H9 (cell line): ENCODE measurements at regions not wholly inside any gene's neighbourhood (a gene's known extent, or its start where the extent isn't known, plus 50 kb on each side); places are given as distances from the start of the nearest gene placed in this dataset.

Experiments used
- DNase-seq: peaks from one replicate; pipeline ENCODE4 v3.0.0-alpha.2; 2017
- H2AFZ ChIP-seq: one replicate; pipeline ENCODE4 v1.6.1; 2013; ENCODE audit warnings: mild to moderate bottlenecking, low read length, control low read depth, moderate library complexity
- H2AK5ac ChIP-seq: 2 replicates; pipeline ENCODE4 v1.6.1; 2013; ENCODE audit warnings: low read length, control low read depth, mixed read lengths; ENCODE audit not compliant: insufficient read length
- H2BK120ac ChIP-seq: one replicate; pipeline ENCODE4 v1.6.1; 2013; ENCODE audit warnings: low read depth, mild to moderate bottlenecking, low read length, control low read depth, inconsistent platforms; ENCODE audit not compliant: poor library complexity, severe bottlenecking
- H2BK12ac ChIP-seq: 2 replicates; pipeline ENCODE4 v1.6.1; 2013; ENCODE audit warnings: low read length, control low read depth, mixed read lengths, low read depth; ENCODE audit not compliant: insufficient read length
- H2BK15ac ChIP-seq: 2 replicates; pipeline ENCODE4 v1.6.1; 2013; ENCODE audit warnings: low read depth, low read length, control low read depth
- H2BK20ac ChIP-seq: one replicate; pipeline ENCODE4 v1.6.1; 2013; ENCODE audit warnings: low read depth, mild to moderate bottlenecking, low read length, control low read depth, inconsistent platforms; ENCODE audit not compliant: poor library complexity, severe bottlenecking
- H2BK5ac ChIP-seq: 2 replicates; pipeline ENCODE4 v1.6.1; 2013; ENCODE audit warnings: low read length, control low read depth, mixed read lengths; ENCODE audit not compliant: insufficient read length
- H3K14ac ChIP-seq: 2 replicates; pipeline ENCODE4 v1.6.1; 2013; ENCODE audit warnings: low read length, control low read depth; ENCODE audit not compliant: insufficient read depth
- H3K18ac ChIP-seq: 2 replicates; pipeline ENCODE4 v1.6.1; 2013; ENCODE audit warnings: low read depth, mild to moderate bottlenecking, mixed read lengths, low read length, control low read depth; ENCODE audit not compliant: insufficient read length
- H3K23ac ChIP-seq: 2 replicates; pipeline ENCODE4 v1.6.1; 2013; ENCODE audit warnings: low read length, control low read depth, mixed read lengths, low read depth; ENCODE audit not compliant: insufficient read length
- H3K23me2 ChIP-seq: 2 replicates; pipeline ENCODE4 v1.6.1; 2013; ENCODE audit warnings: low read depth, mild to moderate bottlenecking, mixed read lengths, low read length, control low read depth; ENCODE audit not compliant: insufficient read length, poor library complexity, severe bottlenecking
- H3K27ac ChIP-seq: 2 replicates; pipeline ENCODE4 v1.5.1; 2013; ENCODE audit warnings: low read length, control low read depth, mixed read lengths, low read depth; ENCODE audit not compliant: insufficient read length
- H3K27me3 ChIP-seq: 2 replicates; pipeline ENCODE4 v1.6.1; 2013; ENCODE audit warnings: low read length, control low read depth, inconsistent platforms; ENCODE audit not compliant: insufficient read depth
- H3K4ac ChIP-seq: 2 replicates; pipeline ENCODE4 v1.6.1; 2013; ENCODE audit warnings: low read depth, mild to moderate bottlenecking, control low read depth, inconsistent platforms, low read length, moderate library complexity
- H3K4me1 ChIP-seq: 2 replicates; pipeline ENCODE4 v1.6.1; 2013; ENCODE audit warnings: low read length, control low read depth, inconsistent platforms; ENCODE audit not compliant: insufficient read depth
- H3K4me2 ChIP-seq: 2 replicates; pipeline ENCODE4 v1.6.1; 2013; ENCODE audit warnings: low read length, control low read depth, mixed read lengths; ENCODE audit not compliant: insufficient read length, insufficient read depth
- H3K56ac ChIP-seq: 2 replicates; pipeline ENCODE4 v1.6.1; 2013; ENCODE audit warnings: low read depth, mild to moderate bottlenecking, mixed read lengths, low read length, control low read depth; ENCODE audit not compliant: insufficient read length
- H3K79me1 ChIP-seq: 2 replicates; pipeline ENCODE4 v1.6.1; 2013; ENCODE audit warnings: low read depth, mild to moderate bottlenecking, moderate library complexity, low read length, control low read depth, inconsistent platforms; ENCODE audit not compliant: insufficient read depth, poor library complexity, severe bottlenecking
- H3K79me2 ChIP-seq: 2 replicates; pipeline ENCODE4 v1.6.1; 2013; ENCODE audit warnings: low read length, control low read depth, inconsistent platforms; ENCODE audit not compliant: insufficient read depth
- H3K9ac ChIP-seq: 2 replicates; pipeline ENCODE4 v1.6.1; 2013; ENCODE audit warnings: low read length, control low read depth, mixed read lengths; ENCODE audit not compliant: insufficient read length; ENCODE audit errors: extremely low read depth
- H3K9me3 ChIP-seq: one replicate; pipeline ENCODE4 v1.6.1; 2013; ENCODE audit warnings: low read depth, low read length, inconsistent platforms; ENCODE audit not compliant: control insufficient read depth
- H3T11ph ChIP-seq: one replicate; pipeline ENCODE4 v1.6.1; 2013; ENCODE audit warnings: mild to moderate bottlenecking, low read length, control low read depth, inconsistent platforms
- H4K20me1 ChIP-seq: one replicate; pipeline ENCODE4 v1.6.1; 2013; ENCODE audit not compliant: control insufficient read depth, insufficient read length, insufficient read depth
- H4K5ac ChIP-seq: 2 replicates; pipeline ENCODE4 v1.6.1; 2013; ENCODE audit warnings: low read depth, mild to moderate bottlenecking, mixed read lengths, low read length, control low read depth; ENCODE audit not compliant: insufficient read length
- H4K8ac ChIP-seq: replicated peaks from 2 replicates; pipeline ENCODE4 v1.6.1; 2013; ENCODE audit warnings: low read length, control low read depth, mixed read lengths, low read depth; ENCODE audit not compliant: insufficient read length
- H4K91ac ChIP-seq: 2 replicates; pipeline ENCODE4 v1.6.1; 2013; ENCODE audit warnings: low read depth, mild to moderate bottlenecking, moderate library complexity, mixed read lengths, low read length, control low read depth; ENCODE audit not compliant: insufficient read length
- H3K27ac Mint-ChIP-seq, 3 experiments: 2 replicates in 2 of 3; 3 replicates in 1 of 3; pipeline ENCODE4 v1.8.0; 2020 to 2021; ENCODE audit warnings: mixed read lengths in 3 of 3, mild to moderate bottlenecking in 1 of 3, moderate library complexity in 1 of 3
- H3K27me3 Mint-ChIP-seq: 2 replicates; pipeline ENCODE4 v1.8.0; 2021; ENCODE audit warnings: low read depth, mild to moderate bottlenecking, moderate library complexity, mixed read lengths
- H3K36me3 Mint-ChIP-seq, 3 experiments: 2 replicates in 2 of 3; 3 replicates in 1 of 3; pipeline ENCODE4 v1.8.0; 2020 to 2021; ENCODE audit warnings: low read depth in 3 of 3, mixed read lengths in 3 of 3; ENCODE audit not compliant: insufficient read depth in 1 of 3
- H3K4me1 Mint-ChIP-seq, 2 experiments: 2 replicates each; pipeline ENCODE4 v1.8.0; 2020; ENCODE audit warnings: mixed read lengths in 2 of 2
- H3K4me3 Mint-ChIP-seq, 2 experiments: 2 replicates in 1 of 2; 3 replicates in 1 of 2; pipeline ENCODE4 v1.8.0; 2020 to 2021; ENCODE audit warnings: mild to moderate bottlenecking in 2 of 2, mixed read lengths in 2 of 2, moderate library complexity in 1 of 2
- H3K9me3 Mint-ChIP-seq, 2 experiments: 2 replicates in 1 of 2; 3 replicates in 1 of 2; pipeline ENCODE4 v1.8.0; 2020; ENCODE audit warnings: mild to moderate bottlenecking in 2 of 2, mixed read lengths in 2 of 2, moderate library complexity in 1 of 2
- WGBS: extraction: QIAGEN DNeasy Blood & Tissue Kit; methylation state at CpG from one replicate; pipeline ENCODE4 v1.1.7; 2013; ENCODE audit warnings: missing lambda C conversion rate, low lambda C conversion rate, mixed read lengths; ENCODE audit not compliant: insufficient read length; ENCODE audit errors: extremely low coverage; 5-methylcytosine and 5-hydroxymethylcytosine counted together
- TF ChIP-seq, protein P1 (sequence below): fragments of 200-600 bp; sonication (generic); conservative IDR thresholded peaks from 3 replicates; pipeline ENCODE4 v1.8.0; 2021; ENCODE audit warnings: antibody characterized with exemption, mild to moderate bottlenecking

DNA sequence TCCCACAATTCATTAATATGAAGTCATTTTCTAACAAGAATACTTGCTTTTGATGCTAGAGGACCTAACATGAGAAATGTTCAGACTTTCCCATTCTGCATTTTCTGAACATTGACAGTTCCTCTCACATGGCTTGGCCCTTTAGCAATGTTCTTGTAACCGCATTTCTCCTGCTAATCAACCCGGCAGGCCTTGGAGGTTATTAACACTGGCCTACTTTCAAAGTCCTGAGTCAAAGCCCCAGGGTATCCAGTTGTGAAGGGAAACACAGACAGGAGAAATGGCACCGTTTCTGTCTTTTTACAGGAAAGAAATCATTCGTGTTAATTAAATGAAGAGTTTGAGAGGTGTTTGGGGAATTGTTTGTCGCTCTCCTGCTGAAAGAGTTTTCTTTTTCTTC, 446.5 kb upstream of the MIS18BP1 start:
- no peak overlapping the region for H3K27ac ChIP-seq
- H2BK20ac ChIP-seq = no peak overlapping the region
- H4K5ac ChIP-seq = no peak overlapping the region
- H3T11ph ChIP-seq = no peak overlapping the region
- no peak overlapping the region for H2AK5ac ChIP-seq
- H2AFZ ChIP-seq = no peak overlapping the region
- TF ChIP-seq, protein P1, sequence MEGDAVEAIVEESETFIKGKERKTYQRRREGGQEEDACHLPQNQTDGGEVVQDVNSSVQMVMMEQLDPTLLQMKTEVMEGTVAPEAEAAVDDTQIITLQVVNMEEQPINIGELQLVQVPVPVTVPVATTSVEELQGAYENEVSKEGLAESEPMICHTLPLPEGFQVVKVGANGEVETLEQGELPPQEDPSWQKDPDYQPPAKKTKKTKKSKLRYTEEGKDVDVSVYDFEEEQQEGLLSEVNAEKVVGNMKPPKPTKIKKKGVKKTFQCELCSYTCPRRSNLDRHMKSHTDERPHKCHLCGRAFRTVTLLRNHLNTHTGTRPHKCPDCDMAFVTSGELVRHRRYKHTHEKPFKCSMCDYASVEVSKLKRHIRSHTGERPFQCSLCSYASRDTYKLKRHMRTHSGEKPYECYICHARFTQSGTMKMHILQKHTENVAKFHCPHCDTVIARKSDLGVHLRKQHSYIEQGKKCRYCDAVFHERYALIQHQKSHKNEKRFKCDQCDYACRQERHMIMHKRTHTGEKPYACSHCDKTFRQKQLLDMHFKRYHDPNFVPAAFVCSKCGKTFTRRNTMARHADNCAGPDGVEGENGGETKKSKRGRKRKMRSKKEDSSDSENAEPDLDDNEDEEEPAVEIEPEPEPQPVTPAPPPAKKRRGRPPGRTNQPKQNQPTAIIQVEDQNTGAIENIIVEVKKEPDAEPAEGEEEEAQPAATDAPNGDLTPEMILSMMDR = no peak
- H3K4me1 ChIP-seq = no peaks in the 10 kb centered on the region
- no peak overlapping the region for H2BK5ac ChIP-seq
- DNase-seq = no peak
- H3K4ac ChIP-seq = no peak overlapping the region
- no peaks in the 10 kb centered on the region for H3K79me1 ChIP-seq
- H3K79me2 ChIP-seq = no peaks in the 10 kb centered on the region
- H3K27me3 ChIP-seq = no peaks in the 10 kb centered on the region
- H3K9ac ChIP-seq = no peak overlapping the region
- H3K27me3 Mint-ChIP-seq = no peaks in the 10 kb centered on the region
- H4K20me1 ChIP-seq = no peaks in the 10 kb centered on the region
- WGBS = no CpG with 5 or more reads among the region's 5 CpGs
- no peak overlapping the region for H4K91ac ChIP-seq
- H3K36me3 Mint-ChIP-seq = peaks cover 0 to 2% (median 0%) of the 10 kb centered on the region in 3 experiments; a peak in 1 of 7 replicates
- H2BK15ac ChIP-seq = no peak overlapping the region
- no peak overlapping the region for H3K18ac ChIP-seq
- H3K4me3 Mint-ChIP-seq = no peak overlapping the region
- H3K4me1 Mint-ChIP-seq = no peaks in the 10 kb centered on the region
- H3K4me2 ChIP-seq = no peak overlapping the region
- no peak overlapping the region for H2BK120ac ChIP-seq
- no peaks in the 10 kb centered on the region for H3K9me3 ChIP-seq
- H3K27ac Mint-ChIP-seq = no peak overlapping the region
- H3K23me2 ChIP-seq = no peaks in the 10 kb centered on the region
- no peak overlapping the region for H3K23ac ChIP-seq
- no peak overlapping the region for H3K56ac ChIP-seq
- 0 out of 5 replicates have a peak, but pooled peaks cover 0 to 3% of the 10 kb centered on the region in 2 experiments for H3K9me3 Mint-ChIP-seq
- H4K8ac ChIP-seq = no peak overlapping the region
- H2BK12ac ChIP-seq = no peak overlapping the region
- no peak overlapping the region for H3K14ac ChIP-seq
